ENCODE measurements at regions not wholly inside any gene's neighbourhood (a gene's known extent, or its start where the extent isn't known, plus 50 kb on each side); places are given as distances from the start of the nearest gene placed in this dataset.
"Not testable (repeated sequence)": the region's sequence is repeated elsewhere in the genome, so short reads cannot be mapped to it uniquely, and the experiment has no call there.

GRCh38 chr6:159440349-159440748 lies 252.7 kb downstream of the SOD2 start:
- DNase-seq = no peak

GRCh38 chr6:159439651-159440050 lies 253.4 kb downstream of the SOD2 start:
- DNase-seq = no peak

GRCh38 chr6:159438106-159438505 lies 254.9 kb downstream of the SOD2 start:
- DNase-seq = no peak

GRCh38 chr6:159436581-159436980 lies 256.5 kb downstream of the SOD2 start:
- DNase-seq = no peak

- DNase-seq = no peak
Measured at GRCh38 chr6:159435701-159436100, 257.3 kb downstream of the SOD2 start.

- DNase-seq = no peak
Measured at GRCh38 chr6:159434410-159434809, 258.6 kb downstream of the SOD2 start.

- DNase-seq = no peak
Measured at GRCh38 chr6:159433550-159433949, 259.5 kb downstream of the SOD2 start.

- no peak for DNase-seq
Measured at GRCh38 chr6:159431750-159432149, 261.3 kb downstream of the SOD2 start.

- DNase-seq = no peak
Measured at GRCh38 chr6:159430323-159430722, 261.1 kb downstream of the FNDC1 start.

GRCh38 chr6:159429433-159429832 lies 260.2 kb downstream of the FNDC1 start:
- no peak for DNase-seq

GRCh38 chr6:159427771-159428170 lies 258.6 kb downstream of the FNDC1 start:
- no peak for DNase-seq

GRCh38 chr6:159427335-159427734 lies 258.1 kb downstream of the FNDC1 start:
- DNase-seq = no peak

GRCh38 chr6:159425421-159425820 lies 256.2 kb downstream of the FNDC1 start:
- no peak for DNase-seq

GRCh38 chr6:159422041-159422984 lies 253.1 kb downstream of the FNDC1 start:
- DNase-seq = no peak

GRCh38 chr6:159421586-159421985 lies 252.4 kb downstream of the FNDC1 start:
- DNase-seq = no peak

- DNase-seq = no peak
Measured at GRCh38 chr6:159418997-159419396, 249.8 kb downstream of the FNDC1 start.

GRCh38 chr6:159416891-159417560 lies 247.8 kb downstream of the FNDC1 start:
- no peak for DNase-seq

GRCh38 chr6:159415540-159415939 lies 246.3 kb downstream of the FNDC1 start:
- no peak for DNase-seq

- no peak for DNase-seq
Measured at GRCh38 chr6:159414711-159415110, 245.5 kb downstream of the FNDC1 start.

GRCh38 chr6:159407211-159407780 lies 238.1 kb downstream of the FNDC1 start:
- not testable (repeated sequence) for DNase-seq

- peak in 1 of 3 experiments; percentile 9 for DNase-seq
Measured at GRCh38 chr6:159404296-159404695, 235.1 kb downstream of the FNDC1 start.

GRCh38 chr6:159400826-159401225 lies 231.6 kb downstream of the FNDC1 start:
- DNase-seq = no peak

GRCh38 chr6:159399751-159400221 lies 230.6 kb downstream of the FNDC1 start:
- no peak for DNase-seq

- DNase-seq = no peak
Measured at GRCh38 chr6:159398633-159399032, 229.4 kb downstream of the FNDC1 start.
